Naive thymus-derived CD4-positive, alpha-beta T cell (primary cell): ENCODE measurements at regions not wholly inside any gene's neighbourhood (a gene's known extent, or its start where the extent isn't known, plus 50 kb on each side); places are given as distances from the start of the nearest gene placed in this dataset.

ENCODE experiments used
- ATAC-seq: fragments of 150-1000 bp; cut with Tn5 transposase; 2 replicates; pipeline ENCODE4 v1.10.0; 2021; ENCODE audit warnings: mild to moderate bottlenecking, moderate library complexity
- CTCF ChIA-PET: fragments of 350-600 bp; sonication (Branson Sonifier 250); formaldehyde crosslinking; loops from one replicate; lab custom pipeline; 2021; ENCODE audit warnings: antibody characterized with exemption; lab: Charles Lee
- POLR2A ChIA-PET: fragments of 350-600 bp; sonication (Branson Sonifier 250); formaldehyde crosslinking; loops from one replicate; lab custom pipeline; 2021; ENCODE audit warnings: antibody characterized with exemption, inconsistent platforms; lab: Charles Lee
- DNase-seq, 9 donors: peaks; one replicate each; pipeline versions ENCODE4 v3.0.0 to v3.0.0-alpha.2; 2020 to 2022; ENCODE audit warnings: mixed read lengths in 1 of 9
- H3K27ac ChIP-seq: one replicate; pipeline ENCODE4 v1.7.0; 2013; ENCODE audit warnings: mild to moderate bottlenecking, low read depth, low read length, moderate library complexity
- H3K27me3 ChIP-seq, 2 donors: one replicate each; pipeline ENCODE4 v1.7.0; 2013; ENCODE audit warnings: low read length in 2 of 2, mild to moderate bottlenecking in 2 of 2, moderate library complexity in 2 of 2; ENCODE audit not compliant: control insufficient read depth in 2 of 2, insufficient read depth in 2 of 2
- H3K36me3 ChIP-seq, 3 experiments: 1 replicate in 2 of 3; 2 replicates in 1 of 3; pipeline ENCODE4 v1.7.0; 2013; ENCODE audit warnings: low read length in 3 of 3, mild to moderate bottlenecking in 3 of 3, moderate library complexity in 1 of 3; ENCODE audit not compliant: insufficient read depth in 3 of 3, control insufficient read depth in 2 of 3
- H3K4me1 ChIP-seq, 2 donors: one replicate each; pipeline ENCODE4 v1.7.0; 2013; ENCODE audit warnings: low read length in 2 of 2, mild to moderate bottlenecking in 2 of 2, moderate library complexity in 1 of 2; ENCODE audit not compliant: control insufficient read depth in 2 of 2, insufficient read depth in 2 of 2
- H3K4me3 ChIP-seq: 2 replicates; pipeline ENCODE4 v1.7.0; 2013; ENCODE audit warnings: mild to moderate bottlenecking, low read length
- H3K9me3 ChIP-seq, 3 experiments: 1 replicate in 2 of 3; 2 replicates in 1 of 3; pipeline ENCODE4 v1.7.0; 2013; ENCODE audit warnings: low read length in 3 of 3; ENCODE audit not compliant: control insufficient read depth in 2 of 3
- H3K27ac Mint-ChIP-seq, 9 donors: one replicate each; pipeline ENCODE4 v1.8.0; 2020 to 2022; ENCODE audit warnings: mixed read lengths in 9 of 9, mild to moderate bottlenecking in 8 of 9, moderate library complexity in 5 of 9, inconsistent platforms in 2 of 9
- H3K27me3 Mint-ChIP-seq, 5 donors: one replicate each; pipeline ENCODE4 v1.8.0; 2021 to 2022; ENCODE audit warnings: mixed read lengths in 5 of 5, mild to moderate bottlenecking in 1 of 5
- H3K36me3 Mint-ChIP-seq, 5 donors: one replicate each; pipeline ENCODE4 v1.8.0; 2020 to 2022; ENCODE audit warnings: mixed read lengths in 5 of 5, mild to moderate bottlenecking in 3 of 5, inconsistent platforms in 1 of 5
- H3K4me1 Mint-ChIP-seq, 7 donors: one replicate each; pipeline ENCODE4 v1.8.0; 2020 to 2022; ENCODE audit warnings: mixed read lengths in 7 of 7, mild to moderate bottlenecking in 3 of 7, inconsistent platforms in 1 of 7
- H3K4me3 Mint-ChIP-seq, 10 donors: one replicate each; pipeline ENCODE4 v1.8.0; 2020 to 2022; ENCODE audit warnings: mild to moderate bottlenecking in 10 of 10, mixed read lengths in 10 of 10, moderate library complexity in 6 of 10, inconsistent platforms in 2 of 10
- H3K9me3 Mint-ChIP-seq, 11 donors: one replicate each; pipeline ENCODE4 v1.8.0; 2020 to 2022; ENCODE audit warnings: mixed read lengths in 11 of 11, mild to moderate bottlenecking in 4 of 11, inconsistent platforms in 1 of 11, moderate library complexity in 1 of 11
- intact Hi-C, 2 donors: fragments of 100-400 bp; cut with micrococcal nuclease; formaldehyde crosslinking; loops; one replicate each; pipeline ENCODE4 v1.15.1; 2023

- intact Hi-C loops, result no loop called here
- ChIA-PET POLR2A (interaction anchor here (1.5 kb wide), 1 partner anchor 11 kb away, joined by 4 read pairs; no protein-coding TSS in a partner anchor), CTCF (interaction anchor here (0.6 to 1.0 kb wide), 3 partner anchors 26 to 904 kb away, joined by 3 read pairs; no protein-coding TSS in a partner anchor)
- no peak for DNase-seq
- peaks cover 7 to 28% (median 22%) of the 10 kb centered on the region in 5 donors for H3K36me3 Mint-ChIP-seq
- peaks cover 56 to 96% (median 84%) of the 10 kb centered on the region in 7 donors for H3K4me1 Mint-ChIP-seq
- no peak for ATAC-seq
- Histone ChIP-seq H3K9me3 (no peaks in the 10 kb centered on the region), H3K4me1 (peaks cover 52 to 53% of the 10 kb centered on the region in 2 donors), H3K27me3 (no peaks in the 10 kb centered on the region), H3K4me3 (no peak overlapping the region), H3K27ac (no peak overlapping the region), H3K36me3 (peaks cover 0 to 6% (median 0%) of the 10 kb centered on the region in 3 experiments)
- H3K27me3 Mint-ChIP-seq, result no peaks in the 10 kb centered on the region
- peak overlapping the region in 5 of 9 donors; percentile 13 to 61 (median 35) for H3K27ac Mint-ChIP-seq
- H3K4me3 Mint-ChIP-seq, result peak overlapping the region in 1 of 10 donors; percentile 21
- no peaks in the 10 kb centered on the region for H3K9me3 Mint-ChIP-seq
Measured at GRCh38 chr7:130933919-130934318, 199.9 kb upstream of the KLF14 start.

DNA sequence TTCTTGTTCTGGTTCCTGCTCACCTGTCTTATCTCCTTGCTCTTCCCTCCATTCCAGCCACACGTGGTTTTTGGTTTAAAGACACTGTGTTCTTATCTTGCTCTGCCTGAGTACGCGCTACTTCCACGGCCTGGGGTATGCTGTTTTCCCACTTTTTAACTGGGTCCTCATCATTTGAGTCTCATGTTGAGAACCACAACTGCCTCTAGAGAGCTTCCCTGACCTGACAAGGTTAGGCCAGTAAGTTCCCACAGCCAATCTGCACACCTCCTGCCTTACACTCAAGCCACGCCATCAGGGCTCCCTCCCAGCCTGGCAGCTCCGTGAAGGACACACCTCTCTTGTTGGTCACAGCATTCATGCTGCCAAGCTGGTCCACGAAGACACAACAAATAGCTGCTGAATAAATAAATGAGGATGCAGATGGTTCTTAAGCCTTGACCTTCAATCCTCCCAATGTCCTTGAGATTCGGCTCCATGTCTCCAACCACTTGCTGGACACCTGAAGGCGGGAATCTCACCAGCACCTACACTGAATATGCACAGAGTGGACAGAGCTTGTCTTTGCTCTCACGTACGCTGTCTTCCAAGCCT, 201.7 kb upstream of the KLF14 start:
- no peak for DNase-seq
- Mint-ChIP-seq H3K27ac (peak overlapping the region in 8 of 9 donors; percentile 25 to 78 (median 62)), H3K27me3 (no peaks in the 10 kb centered on the region), H3K9me3 (no peaks in the 10 kb centered on the region), H3K4me1 (peaks cover 58 to 96% (median 84%) of the 10 kb centered on the region in 7 donors), H3K4me3 (peak overlapping the region in 3 of 10 donors; percentile 14 to 56 (median 18)), H3K36me3 (peaks cover 15 to 42% (median 29%) of the 10 kb centered on the region in 5 donors)
- CTCF ChIA-PET, result no interaction called here
- Histone ChIP-seq H3K27me3 (no peaks in the 10 kb centered on the region), H3K9me3 (no peaks in the 10 kb centered on the region), H3K27ac (no peak overlapping the region), H3K36me3 (peaks cover 0 to 6% (median 0%) of the 10 kb centered on the region in 3 experiments), H3K4me3 (no peak overlapping the region), H3K4me1 (peaks cover 47 to 53% of the 10 kb centered on the region in 2 donors)
- POLR2A ChIA-PET, result interaction anchor here (0.6 to 0.9 kb wide), 2 partner anchors 9 to 21 kb away, joined by 3 read pairs; no protein-coding TSS in a partner anchor
- intact Hi-C loops, result no loop called here
- no peak for ATAC-seq

GRCh38 chr7:130936202-130936931, 202.4 kb upstream of the KLF14 start:
- no peak for DNase-seq
- no peak overlapping the region for H3K27ac ChIP-seq
- Mint-ChIP-seq H3K4me3 (peak overlapping the region in 1 of 10 donors; percentile 14), H3K9me3 (no peaks in the 10 kb centered on the region), H3K27ac (peak overlapping the region in 8 of 9 donors; percentile 25 to 69 (median 50)), H3K4me1 (peaks cover 60 to 96% (median 84%) of the 10 kb centered on the region in 7 donors), H3K27me3 (no peaks in the 10 kb centered on the region), H3K36me3 (peaks cover 15 to 48% (median 28%) of the 10 kb centered on the region in 5 donors)
- ChIA-PET CTCF (no interaction called here), POLR2A (interaction anchor here (0.6 to 1.3 kb wide), 2 partner anchors 7 to 22 kb away, joined by 3 to 4 read pairs; no protein-coding TSS in a partner anchor)
- H3K27me3 ChIP-seq, result no peaks in the 10 kb centered on the region
- intact Hi-C loops, result no loop called here
- ATAC-seq, result no peak
- H3K9me3 ChIP-seq, result no peaks in the 10 kb centered on the region
- no peak overlapping the region for H3K4me3 ChIP-seq
- peaks cover 40 to 48% of the 10 kb centered on the region in 2 donors for H3K4me1 ChIP-seq
- H3K36me3 ChIP-seq, result peaks cover 0 to 12% (median 0%) of the 10 kb centered on the region in 3 experiments

DNA sequence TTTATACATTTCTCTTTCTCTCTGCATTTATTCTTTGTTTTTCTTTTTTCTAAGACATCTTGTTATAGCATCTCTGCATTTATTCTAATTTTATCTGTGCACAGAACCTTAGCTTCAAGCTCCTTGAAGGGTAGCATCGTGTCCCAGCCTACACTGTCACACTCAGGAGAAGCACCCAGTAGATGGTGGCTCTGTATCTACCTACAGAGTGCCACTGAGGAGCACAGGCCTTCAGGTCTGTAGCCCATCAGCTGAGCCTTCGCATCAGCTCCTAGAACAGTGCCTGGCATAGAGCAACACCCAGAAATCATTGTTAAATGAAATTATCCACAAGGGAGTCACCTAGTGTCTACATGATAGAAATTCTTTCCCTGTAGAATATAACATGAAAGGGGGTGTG, 203.0 kb upstream of the KLF14 start:
- CTCF ChIA-PET, result interaction anchor here (0.7 to 0.8 kb wide), 2 partner anchors 26 to 60 kb away, joined by 3 read pairs; no protein-coding TSS in a partner anchor
- H3K4me3 Mint-ChIP-seq, result no peak overlapping the region
- H3K4me3 ChIP-seq, result no peak overlapping the region
- H3K36me3 Mint-ChIP-seq, result peaks cover 15 to 51% (median 26%) of the 10 kb centered on the region in 5 donors
- DNase-seq, result no peak
- peaks cover 43 to 45% of the 10 kb centered on the region in 2 donors for H3K4me1 ChIP-seq
- H3K27ac Mint-ChIP-seq, result peak overlapping the region in 8 of 9 donors; percentile 1 to 86 (median 34)
- H3K9me3 ChIP-seq, result no peaks in the 10 kb centered on the region
- H3K4me1 Mint-ChIP-seq, result peaks cover 60 to 96% (median 84%) of the 10 kb centered on the region in 7 donors
- no peaks in the 10 kb centered on the region for H3K27me3 ChIP-seq
- peaks cover 0 to 15% (median 0%) of the 10 kb centered on the region in 3 experiments for H3K36me3 ChIP-seq
- no peak for ATAC-seq
- no peaks in the 10 kb centered on the region for H3K27me3 Mint-ChIP-seq
- no peaks in the 10 kb centered on the region for H3K9me3 Mint-ChIP-seq
- intact Hi-C loops, result no loop called here
- POLR2A ChIA-PET, result interaction anchor here (0.6 to 1.3 kb wide), 2 partner anchors 8 to 498 kb away, joined by 3 to 4 read pairs; no protein-coding TSS in a partner anchor
- H3K27ac ChIP-seq, result no peak overlapping the region

- DNase-seq (no peak), ATAC-seq (no peak)
- H3K4me3 Mint-ChIP-seq, result peak overlapping the region in 3 of 10 donors; percentile 10 to 39 (median 29)
- H3K4me1 Mint-ChIP-seq, result peaks cover 64 to 96% (median 90%) of the 10 kb centered on the region in 7 donors
- Histone ChIP-seq H3K27me3 (no peaks in the 10 kb centered on the region), H3K27ac (no peak overlapping the region), H3K4me1 (peaks cover 50 to 51% of the 10 kb centered on the region in 2 donors), H3K9me3 (no peaks in the 10 kb centered on the region), H3K36me3 (peaks cover 0 to 15% (median 0%) of the 10 kb centered on the region in 3 experiments), H3K4me3 (no peak overlapping the region)
- CTCF ChIA-PET, result interaction anchor here (0.6 to 0.8 kb wide), 4 partner anchors 14 to 79 kb away, joined by 3 read pairs; no protein-coding TSS in a partner anchor
- peaks cover 15 to 53% (median 30%) of the 10 kb centered on the region in 5 donors for H3K36me3 Mint-ChIP-seq
- intact Hi-C loops, result no loop called here
- H3K9me3 Mint-ChIP-seq, result no peaks in the 10 kb centered on the region
- peak overlapping the region in 7 of 9 donors; percentile 5 to 85 (median 68) for H3K27ac Mint-ChIP-seq
- POLR2A ChIA-PET, result interaction anchor here (0.6 to 1.3 kb wide), 5 partner anchors 9 to 498 kb away, joined by 3 to 6 read pairs (median 3); no protein-coding TSS in a partner anchor
- no peaks in the 10 kb centered on the region for H3K27me3 Mint-ChIP-seq
Measured at GRCh38 chr7:130937830-130938229, 203.8 kb upstream of the KLF14 start.

GRCh38 chr7:130938661-130939060, 204.7 kb upstream of the KLF14 start:
- Mint-ChIP-seq H3K27ac (peak overlapping the region in 5 of 9 donors; percentile 10 to 85 (median 79)), H3K4me1 (peaks cover 70 to 96% (median 91%) of the 10 kb centered on the region in 7 donors), H3K4me3 (peak overlapping the region in 2 of 10 donors; percentile 29 to 39), H3K9me3 (no peaks in the 10 kb centered on the region), H3K36me3 (peaks cover 15 to 46% (median 30%) of the 10 kb centered on the region in 5 donors), H3K27me3 (no peaks in the 10 kb centered on the region)
- Histone ChIP-seq H3K27me3 (no peaks in the 10 kb centered on the region), H3K4me3 (no peak overlapping the region), H3K36me3 (peaks cover 0 to 15% (median 0%) of the 10 kb centered on the region in 3 experiments), H3K4me1 (peaks cover 44 to 49% of the 10 kb centered on the region in 2 donors), H3K9me3 (no peaks in the 10 kb centered on the region), H3K27ac (no peak overlapping the region)
- intact Hi-C loops, result loop anchor here (1.0 kb wide), 1 partner anchor 8 kb away; no protein-coding TSS in a partner anchor
- peak; percentile 72 for ATAC-seq
- ChIA-PET CTCF (interaction anchor here (0.6 to 1.0 kb wide), 3 partner anchors 9 to 19 kb away, joined by 3 to 6 read pairs (median 3); no protein-coding TSS in a partner anchor), POLR2A (interaction anchor here (1.0 kb wide), 1 partner anchor 26 kb away, joined by 3 read pairs; no protein-coding TSS in a partner anchor)
- DNase-seq, result peak in 1 of 9 donors; percentile 28
